ENCODE measurements at regions not wholly inside any gene's neighbourhood (a gene's known extent, or its start where the extent isn't known, plus 50 kb on each side); places are given as distances from the start of the nearest gene placed in this dataset.

DNA sequence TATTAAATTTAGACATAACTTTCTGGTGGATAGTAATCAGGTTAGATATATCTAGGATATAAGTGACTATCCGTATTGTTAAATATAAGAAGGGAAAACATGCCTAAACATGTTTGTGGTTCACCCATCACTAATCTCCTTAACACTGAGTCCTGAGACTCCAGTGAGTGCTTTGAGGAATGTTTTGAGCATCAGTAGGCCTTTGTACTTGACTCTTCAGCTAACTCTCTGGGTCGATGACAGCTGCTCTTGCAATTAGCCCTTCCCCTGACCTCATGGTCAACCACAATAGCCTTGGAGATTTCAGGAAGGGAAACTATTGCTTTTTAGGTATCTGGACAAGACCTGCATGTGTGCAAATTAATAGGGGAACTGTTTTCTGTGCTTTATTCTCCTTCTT lies 716.8 kb downstream of the EPHA4 start:
- POLR2A ChIA-PET: no interaction called here
- CTCF ChIA-PET: interaction anchor here (0.7 to 0.8 kb wide), 2 partner anchors 18 to 34 kb away, joined by 3 read pairs; no protein-coding TSS in a partner anchor
- DNase-seq (ENCODE audit: extremely low spot score): no peak
- no peak for TF ChIP-seq L3MBTL2 (conservative IDR thresholded peaks at IDR 0.05)
- TF ChIP-seq SP1 (IDR thresholded peaks at IDR 0.05): no peak

DNA sequence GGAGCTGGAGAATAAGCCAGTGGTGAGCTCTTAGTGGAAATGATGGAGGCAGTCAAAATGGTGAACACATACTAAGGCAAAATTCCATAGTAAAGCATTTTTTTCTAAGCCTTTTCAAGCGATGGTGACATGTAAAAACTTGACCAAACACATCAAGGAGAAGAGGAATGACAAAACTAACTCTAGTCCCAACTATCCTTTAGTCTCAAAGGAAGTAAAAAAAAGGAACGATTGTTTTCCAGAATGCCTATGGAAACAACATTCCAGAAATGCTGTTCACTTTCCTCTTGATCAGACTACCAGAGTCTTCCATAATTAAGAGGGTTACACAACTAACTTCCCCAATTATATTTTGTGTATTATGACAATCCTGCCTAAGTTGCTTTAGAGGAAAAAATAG lies 715.6 kb downstream of the EPHA4 start:
- ChIA-PET CTCF (interaction anchor here (0.7 kb wide), 1 partner anchor 20 kb away, joined by 3 read pairs; no protein-coding TSS in a partner anchor), POLR2A (no interaction called here)
- no peak for DNase-seq (ENCODE audit: extremely low spot score)
- TF ChIP-seq NFRKB (IDR thresholded peaks at IDR 0.05) (no peak), L3MBTL2 (conservative IDR thresholded peaks at IDR 0.05) (no peak), SUZ12 (IDR thresholded peaks at IDR 0.05) (no peak), LEF1 (IDR thresholded peaks at IDR 0.05; ENCODE audit: borderline replicate concordance) (no peak), FOXK2 (IDR thresholded peaks at IDR 0.05) (no peak), SP1 (IDR thresholded peaks at IDR 0.05) (no peak), FOXA1 (IDR thresholded peaks at IDR 0.05) (no peak), BHLHE40 (IDR thresholded peaks at IDR 0.05; ENCODE audit: borderline replicate concordance) (no peak), CTBP1 (IDR thresholded peaks at IDR 0.05; ENCODE audit: borderline replicate concordance) (no peak), TARDBP (IDR thresholded peaks at IDR 0.05) (no peak), ZNF384 (IDR thresholded peaks at IDR 0.05) (no peak), HDGF (IDR thresholded peaks at IDR 0.05; ENCODE audit: borderline replicate concordance) (no peak), ARNT (IDR thresholded peaks at IDR 0.05) (no peak), FOXM1 (IDR thresholded peaks at IDR 0.05; ENCODE audit: borderline replicate concordance) (no peak), ELF4 (IDR thresholded peaks at IDR 0.05) (no peak)
- TF ChIP-seq, protein P1, sequence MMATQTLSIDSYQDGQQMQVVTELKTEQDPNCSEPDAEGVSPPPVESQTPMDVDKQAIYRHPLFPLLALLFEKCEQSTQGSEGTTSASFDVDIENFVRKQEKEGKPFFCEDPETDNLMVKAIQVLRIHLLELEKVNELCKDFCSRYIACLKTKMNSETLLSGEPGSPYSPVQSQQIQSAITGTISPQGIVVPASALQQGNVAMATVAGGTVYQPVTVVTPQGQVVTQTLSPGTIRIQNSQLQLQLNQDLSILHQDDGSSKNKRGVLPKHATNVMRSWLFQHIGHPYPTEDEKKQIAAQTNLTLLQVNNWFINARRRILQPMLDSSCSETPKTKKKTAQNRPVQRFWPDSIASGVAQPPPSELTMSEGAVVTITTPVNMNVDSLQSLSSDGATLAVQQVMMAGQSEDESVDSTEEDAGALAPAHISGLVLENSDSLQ (IDR thresholded peaks at IDR 0.05): no peak

DNA sequence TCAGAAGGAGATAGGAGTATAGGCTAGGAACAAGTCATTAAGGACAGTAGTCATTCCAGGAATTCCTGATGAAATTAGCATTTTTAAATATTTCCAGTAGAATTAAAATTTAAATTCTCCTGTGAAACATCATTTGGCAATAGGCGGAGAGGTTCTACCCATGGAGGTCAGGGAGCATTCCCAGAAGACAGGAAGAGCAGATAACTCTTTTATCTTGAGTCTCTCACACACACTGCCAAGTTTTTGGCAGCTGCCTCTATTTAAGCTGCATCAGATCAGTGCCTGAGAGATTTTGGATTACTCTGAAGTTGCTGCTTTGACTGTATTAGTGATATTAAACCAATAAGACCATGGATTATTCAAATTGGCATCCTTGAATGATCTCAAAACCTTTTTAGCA lies 714.7 kb downstream of the EPHA4 start:
- POLR2A ChIA-PET: no interaction called here
- DNase-seq (ENCODE audit: extremely low spot score): no peak
- CTCF ChIA-PET: no interaction called here
- TF ChIP-seq LEF1 (IDR thresholded peaks at IDR 0.05; ENCODE audit: borderline replicate concordance) (no peak), L3MBTL2 (conservative IDR thresholded peaks at IDR 0.05) (no peak), HDGF (IDR thresholded peaks at IDR 0.05; ENCODE audit: borderline replicate concordance) (no peak), SP1 (IDR thresholded peaks at IDR 0.05) (no peak), FOXA1 (IDR thresholded peaks at IDR 0.05) (no peak), CTBP1 (IDR thresholded peaks at IDR 0.05; ENCODE audit: borderline replicate concordance) (no peak), BHLHE40 (IDR thresholded peaks at IDR 0.05; ENCODE audit: borderline replicate concordance) (no peak), NFRKB (IDR thresholded peaks at IDR 0.05) (no peak), FOXM1 (IDR thresholded peaks at IDR 0.05; ENCODE audit: borderline replicate concordance) (no peak), ARNT (IDR thresholded peaks at IDR 0.05) (no peak), FOXK2 (IDR thresholded peaks at IDR 0.05) (no peak), ELF4 (IDR thresholded peaks at IDR 0.05) (no peak), TARDBP (IDR thresholded peaks at IDR 0.05) (no peak), SUZ12 (IDR thresholded peaks at IDR 0.05) (no peak)
- TF ChIP-seq, protein P1 (IDR thresholded peaks at IDR 0.05): no peak

DNA sequence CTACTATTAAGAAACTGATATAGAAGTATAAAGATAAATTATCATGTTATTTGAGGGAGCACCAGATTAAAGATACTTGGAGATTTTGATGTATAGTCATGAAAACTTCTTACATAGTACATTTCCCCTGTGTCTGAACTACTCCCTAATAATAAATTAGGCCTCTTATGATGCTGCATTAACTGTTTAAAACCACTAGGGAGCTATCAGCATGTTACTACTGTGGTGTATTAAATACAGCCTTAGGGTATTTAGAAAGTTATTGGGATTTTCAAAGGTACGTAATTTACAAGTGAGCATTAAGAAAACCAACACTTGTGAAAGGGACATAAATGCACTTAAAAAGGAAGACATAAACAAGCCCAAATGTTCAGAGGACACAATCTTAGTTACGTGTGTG lies 714.0 kb downstream of the EPHA4 start:
- ChIA-PET CTCF (interaction anchor here (0.5 to 0.7 kb wide), 2 partner anchors 25 to 170 kb away, joined by 3 read pairs; no protein-coding TSS in a partner anchor), POLR2A (no interaction called here)
- TF ChIP-seq ELF4 (IDR thresholded peaks at IDR 0.05): no peak
- TF ChIP-seq CTBP1 (IDR thresholded peaks at IDR 0.05; ENCODE audit: borderline replicate concordance): no peak; the same call in 1 of the 2 replicates
- no peak for TF ChIP-seq NFRKB (IDR thresholded peaks at IDR 0.05)

DNA sequence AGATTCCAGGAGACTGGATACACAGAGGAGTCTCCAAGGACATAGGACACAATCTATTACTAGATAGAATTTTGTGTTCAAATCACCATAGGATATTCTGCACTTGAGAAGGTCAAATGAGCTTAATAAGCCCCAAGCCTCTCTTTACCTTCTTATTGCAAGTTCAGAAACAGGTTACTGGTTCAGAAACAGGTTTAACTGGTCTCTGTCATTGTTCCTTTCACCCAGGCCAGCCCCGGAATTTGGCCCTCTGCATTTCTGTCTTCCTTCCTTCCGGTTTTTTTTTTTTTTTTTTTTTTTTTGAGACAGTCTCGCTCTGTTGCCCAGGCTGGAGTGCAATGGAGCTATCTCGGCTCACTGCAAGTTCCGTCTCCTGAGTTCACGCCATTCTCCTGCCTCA lies 700.2 kb downstream of the EPHA4 start:
- TF ChIP-seq CTBP1 (IDR thresholded peaks at IDR 0.05; ENCODE audit: borderline replicate concordance) (no peak), TARDBP (IDR thresholded peaks at IDR 0.05) (no peak)
- CTCF ChIA-PET: no interaction called here
- POLR2A ChIA-PET: no interaction called here
- DNase-seq (ENCODE audit: extremely low spot score): no peak

More for the DNA sequence above, 714.0 kb downstream of the EPHA4 start:
- DNase-seq (ENCODE audit: extremely low spot score): no peak

DNA sequence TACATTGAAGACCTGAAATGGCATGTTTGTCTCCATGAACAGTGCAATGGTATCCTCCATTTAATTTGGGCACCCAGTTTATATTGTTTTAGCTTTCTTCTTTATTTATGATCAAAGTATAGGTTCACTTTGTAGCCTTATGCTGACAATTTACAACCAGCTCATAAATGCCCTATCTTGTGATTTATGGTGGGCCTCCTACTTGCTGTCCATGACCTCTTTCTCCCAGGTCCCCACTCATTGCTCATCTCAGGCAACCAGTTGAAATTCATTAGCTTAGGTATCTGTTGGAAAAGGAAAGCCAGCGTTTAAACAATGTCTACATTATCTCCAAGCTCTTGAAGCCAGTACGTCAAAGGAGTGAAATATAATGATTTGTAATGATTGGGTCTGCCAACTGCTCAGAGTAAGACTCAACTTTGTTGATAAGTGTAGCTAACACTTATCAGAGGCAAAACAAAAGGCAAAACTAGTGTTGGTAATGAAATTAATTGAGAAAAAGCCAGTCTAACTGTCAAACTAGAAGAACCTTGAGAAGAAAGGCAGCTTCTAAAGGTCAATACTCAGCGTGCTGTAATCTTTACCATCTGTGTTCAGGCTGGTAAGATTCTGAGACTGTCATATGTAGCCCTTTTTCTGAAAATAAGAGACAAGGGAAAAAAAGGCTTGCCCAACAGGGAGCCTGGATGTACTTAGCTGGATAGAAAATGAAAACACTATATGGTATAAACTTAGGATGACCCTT lies 695.9 kb downstream of the EPHA4 start:
- POLR2A ChIA-PET: interaction anchor here (0.9 kb wide), 1 partner anchor 11 kb away, joined by 3 read pairs; no protein-coding TSS in a partner anchor
- CTCF ChIA-PET: interaction anchor here (0.6 to 1.5 kb wide), 3 partner anchors 17 to 706 kb away, joined by 3 read pairs; no protein-coding TSS in a partner anchor
- TF ChIP-seq FOXK2 (IDR thresholded peaks at IDR 0.05) (no peak), FOXM1 (IDR thresholded peaks at IDR 0.05; ENCODE audit: borderline replicate concordance) (no peak), CTBP1 (IDR thresholded peaks at IDR 0.05; ENCODE audit: borderline replicate concordance) (peak; percentile 89)
- TF ChIP-seq, protein P1 (IDR thresholded peaks at IDR 0.05): peak; percentile 95
- DNase-seq (ENCODE audit: extremely low spot score): peak; percentile 36

DNA sequence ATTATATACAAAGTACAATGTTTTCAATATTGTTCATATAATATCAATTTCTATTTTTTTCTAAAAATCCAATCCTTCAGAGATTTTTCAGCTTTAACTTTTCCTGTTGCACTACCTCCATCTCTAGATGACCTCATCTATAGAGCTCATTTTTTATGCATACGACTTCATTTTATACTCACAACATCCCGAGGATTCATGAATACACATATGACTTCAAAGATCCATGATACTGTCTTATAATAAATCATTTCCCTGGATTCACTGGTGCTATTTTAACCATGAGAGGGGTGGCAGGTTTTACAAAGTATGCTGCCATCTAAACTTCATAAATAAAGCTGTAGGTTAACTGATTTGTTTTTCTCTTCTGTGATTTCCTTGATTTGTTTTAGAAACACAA lies 694.6 kb downstream of the EPHA4 start:
- ChIA-PET CTCF (interaction anchor here (1.5 kb wide), 1 partner anchor 21 kb away, joined by 3 read pairs; no protein-coding TSS in a partner anchor), POLR2A (no interaction called here)
- no peak for DNase-seq (ENCODE audit: extremely low spot score)
- no peak for TF ChIP-seq ELF4 (IDR thresholded peaks at IDR 0.05)
- TF ChIP-seq NFRKB (IDR thresholded peaks at IDR 0.05): no peak
- no peak for TF ChIP-seq ARNT (IDR thresholded peaks at IDR 0.05)
- TF ChIP-seq SUZ12 (IDR thresholded peaks at IDR 0.05): no peak
- TF ChIP-seq ZNF384 (IDR thresholded peaks at IDR 0.05): no peak
- TF ChIP-seq HDGF (IDR thresholded peaks at IDR 0.05; ENCODE audit: borderline replicate concordance): no peak
- TF ChIP-seq TARDBP (IDR thresholded peaks at IDR 0.05): no peak
- TF ChIP-seq FOXK2 (IDR thresholded peaks at IDR 0.05): no peak
- no peak for TF ChIP-seq SP1 (IDR thresholded peaks at IDR 0.05)
- TF ChIP-seq BHLHE40 (IDR thresholded peaks at IDR 0.05; ENCODE audit: borderline replicate concordance): no peak
- TF ChIP-seq L3MBTL2 (conservative IDR thresholded peaks at IDR 0.05): no peak
- no peak for TF ChIP-seq LEF1 (IDR thresholded peaks at IDR 0.05; ENCODE audit: borderline replicate concordance)
- no peak for TF ChIP-seq FOXA1 (IDR thresholded peaks at IDR 0.05)
- TF ChIP-seq FOXM1 (IDR thresholded peaks at IDR 0.05; ENCODE audit: borderline replicate concordance): no peak
- TF ChIP-seq, protein P1 (IDR thresholded peaks at IDR 0.05): no peak
- no peak for TF ChIP-seq CTBP1 (IDR thresholded peaks at IDR 0.05; ENCODE audit: borderline replicate concordance)

Measured in HEK293T (cell line).